Heart left ventricle (tissue), 16 donors: ENCODE measurements at regions not wholly inside any gene's neighbourhood (a gene's known extent, or its start where the extent isn't known, plus 50 kb on each side); places are given as distances from the start of the nearest gene placed in this dataset.

Source experiments
- ATAC-seq, 4 donors: fragments of 200-7000 bp; cut with Tn5 transposase; one replicate each; pipeline ENCODE4 v1.9.1; 2020 to 2022; ENCODE audit warnings: moderate library complexity in 4 of 4, mild to moderate bottlenecking in 3 of 4, moderate number of reproducible peaks in 1 of 4
- DNase-seq, 5 donors: peaks; one replicate each; pipeline ENCODE4 v3.0.0-alpha.2; 2020
- H3K27ac ChIP-seq, 12 donors: fragments of 200-600 bp; sonication (generic) in 4 of 12; one replicate each; pipeline versions ENCODE4 v1.5.0 to v1.8.0; 2016 to 2022; ENCODE audit warnings: mild to moderate bottlenecking in 2 of 12
- H3K27me3 ChIP-seq, 9 donors: fragments of 200-600 bp; sonication (generic) in 2 of 9; one replicate each; pipeline versions ENCODE4 v1.5.1 to v1.8.0; 2016 to 2022; ENCODE audit warnings: mild to moderate bottlenecking in 3 of 9
- H3K36me3 ChIP-seq, 9 donors: fragments of 200-600 bp; sonication (generic) in 2 of 9; one replicate each; pipeline versions ENCODE4 v1.5.0 to v1.8.0; 2018 to 2022; ENCODE audit warnings: mild to moderate bottlenecking in 2 of 9
- H3K4me1 ChIP-seq, 12 donors: fragments of 200-600 bp; sonication (generic) in 4 of 12; one replicate each; pipeline versions ENCODE4 v1.5.0 to v1.8.0; 2016 to 2022; ENCODE audit warnings: mild to moderate bottlenecking in 3 of 12
- H3K4me3 ChIP-seq, 12 donors: fragments of 200-600 bp; sonication (generic) in 4 of 12; one replicate each; pipeline versions ENCODE4 v1.5.0 to v1.8.0; 2017 to 2022; ENCODE audit warnings: mild to moderate bottlenecking in 9 of 12, moderate library complexity in 4 of 12
- H3K9me3 ChIP-seq, 12 donors: fragments of 200-600 bp; sonication (generic) in 4 of 12; one replicate each; pipeline versions ENCODE4 v1.5.0 to v1.8.0; 2016 to 2022; ENCODE audit warnings: mild to moderate bottlenecking in 1 of 12
- CTCF ChIP-seq, 12 donors: fragments of 200-600 bp; sonication (generic) in 4 of 12; IDR thresholded peaks; one replicate each; pipeline versions ENCODE4 v1.5.0 to v1.8.0; 2018 to 2022; ENCODE audit warnings: antibody characterized with exemption in 12 of 12, mild to moderate bottlenecking in 5 of 12
- POLR2A ChIP-seq, 2 donors: fragments of 450-650 bp; IDR thresholded peaks; one replicate each; pipeline ENCODE4 v1.6.1; 2017; ENCODE audit warnings: antibody characterized with exemption in 2 of 2, mild to moderate bottlenecking in 2 of 2, moderate library complexity in 2 of 2
- WGBS, 4 donors: extraction: QIAGEN DNeasy Blood & Tissue Kit in 2 of 4; methylation state at CpG; one replicate each; pipeline versions ENCODE4 v1.1.5 to v1.1.7; 2013 to 2018; 5-methylcytosine and 5-hydroxymethylcytosine counted together
- intact Hi-C, 10 donors: fragments of 100-400 bp; cut with DNase I; formaldehyde crosslinking; loops; one replicate each; pipeline versions ENCODE4 v1.11.1 to v1.14.2; 2022
- donor health status: ischemic (EF 13 %, LVEDD 7.1; RV severe dilation, severe dysfunction).
- donor health status: healthy with polysubstance abuse.
- donor health status: DM: no; HTN: yes; CAD: no.
- donor health status: DM: no; HTN: no; CAD: no.
- donor health status: ischemic (EF 25% LVEDD 6.9; RV normal size, moderate dysfunction).
- donor health status: ischemic (EF 25% LVEDD 5.7; RV mildly dilated, moderate dysfunction).
- donor health status: healthy.
- donor health status: DM: yes; HTN: yes; CAD: no.
- donor health status: ischemic (EF 35%, LVEDD 5.7; RV mildly dilated, moderate dysfunction).
- donor health status: nonischemic (EF 11% LVEDD 7.7; RV severe dilation, severe dysfunction).
- donor health status: DM: yes; HTN: yes; CAD: no.
- donor health status: PGD.
- donor health status: ischemic (EF 29% LVEDD 5.4; RV normal size, mild dysfunction).
- donor health status: nonischemic (EF 23%, LVEDD 6.1; RV moderate dilation, normal function).

GRCh38 chr12:105750096-105750495 lies 388.7 kb downstream of the NUAK1 start:
- Histone ChIP-seq H3K4me3 (no peak overlapping the region), H3K9me3 (no peaks in the 10 kb centered on the region), H3K36me3 (no peaks in the 10 kb centered on the region), H3K27me3 (peaks cover 0 to 3% (median 0%) of the 10 kb centered on the region in 9 donors), H3K27ac (no peak overlapping the region), H3K4me1 (peaks cover 0 to 19% (median 13%) of the 10 kb centered on the region in 12 donors)
- intact Hi-C loops, result no loop called here
- WGBS, 4 donors, result 93 to 98% (median 97%) methylated on average over 2 of the region's 2 CpGs
- DNase-seq (no peak), ATAC-seq (no peak)
- no peak for TF ChIP-seq POLR2A (IDR thresholded peaks at IDR 0.05)
- TF ChIP-seq CTCF (IDR thresholded peaks at IDR 0.05), result no peak

DNA sequence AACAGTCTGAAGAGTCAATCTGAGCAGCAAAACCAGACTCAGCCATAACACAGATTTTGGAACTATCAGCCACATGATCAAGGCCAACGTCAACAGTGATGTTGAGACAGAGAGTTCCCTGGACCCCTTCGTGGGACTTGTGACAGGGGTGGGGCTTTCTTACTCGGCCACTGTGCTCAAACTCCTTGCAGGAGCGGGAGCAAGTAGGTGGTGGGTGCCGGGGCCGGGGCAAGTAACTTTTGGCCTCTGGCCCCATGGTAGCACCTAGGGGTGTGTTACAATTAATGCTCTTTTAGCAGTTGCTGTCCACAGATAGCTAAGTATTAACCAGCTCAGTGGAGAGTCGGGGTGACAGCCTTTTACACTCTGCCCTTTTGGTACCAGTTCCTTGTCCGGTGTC lies 384.4 kb downstream of the NUAK1 start:
- Histone ChIP-seq H3K4me1 (peaks cover 0 to 6% (median 1%) of the 10 kb centered on the region in 12 donors), H3K36me3 (no peaks in the 10 kb centered on the region), H3K9me3 (no peaks in the 10 kb centered on the region), H3K27ac (no peak overlapping the region), H3K4me3 (no peak overlapping the region), H3K27me3 (no peaks in the 10 kb centered on the region)
- no peak for TF ChIP-seq POLR2A (IDR thresholded peaks at IDR 0.05)
- TF ChIP-seq CTCF (IDR thresholded peaks at IDR 0.05), result no peak
- intact Hi-C loops, result no loop called here
- ATAC-seq (no peak), DNase-seq (no peak)
- WGBS, 4 donors, result 91 to 94% (median 92%) methylated on average over 8 of the region's 8 CpGs

GRCh38 chr12:105756961-105757360 lies 381.8 kb downstream of the NUAK1 start:
- Histone ChIP-seq H3K4me3 (no peak overlapping the region), H3K27ac (no peak overlapping the region), H3K36me3 (no peaks in the 10 kb centered on the region), H3K27me3 (no peaks in the 10 kb centered on the region), H3K9me3 (no peaks in the 10 kb centered on the region), H3K4me1 (peaks cover 0 to 10% (median 4%) of the 10 kb centered on the region in 12 donors)
- ATAC-seq (no peak), DNase-seq (no peak)
- TF ChIP-seq POLR2A (IDR thresholded peaks at IDR 0.05), result no peak
- TF ChIP-seq CTCF (IDR thresholded peaks at IDR 0.05), result no peak
- intact Hi-C loops, result no loop called here
- WGBS, 4 donors, result 67 to 89% (median 83%) methylated on average over 4 of the region's 4 CpGs

- Histone ChIP-seq H3K27me3 (no peaks in the 10 kb centered on the region), H3K4me1 (peaks cover 0 to 13% (median 4%) of the 10 kb centered on the region in 12 donors), H3K4me3 (no peak overlapping the region), H3K9me3 (no peaks in the 10 kb centered on the region), H3K27ac (no peak overlapping the region), H3K36me3 (no peaks in the 10 kb centered on the region)
- 78 to 88% (median 84%) methylated on average over 5 of the region's 5 CpGs for WGBS, 4 donors
- DNase-seq (no peak), ATAC-seq (no peak)
- intact Hi-C loops, result no loop called here
- no peak for TF ChIP-seq POLR2A (IDR thresholded peaks at IDR 0.05)
Observed at GRCh38 chr12:105759149-105759548, 379.6 kb downstream of the NUAK1 start.

DNA sequence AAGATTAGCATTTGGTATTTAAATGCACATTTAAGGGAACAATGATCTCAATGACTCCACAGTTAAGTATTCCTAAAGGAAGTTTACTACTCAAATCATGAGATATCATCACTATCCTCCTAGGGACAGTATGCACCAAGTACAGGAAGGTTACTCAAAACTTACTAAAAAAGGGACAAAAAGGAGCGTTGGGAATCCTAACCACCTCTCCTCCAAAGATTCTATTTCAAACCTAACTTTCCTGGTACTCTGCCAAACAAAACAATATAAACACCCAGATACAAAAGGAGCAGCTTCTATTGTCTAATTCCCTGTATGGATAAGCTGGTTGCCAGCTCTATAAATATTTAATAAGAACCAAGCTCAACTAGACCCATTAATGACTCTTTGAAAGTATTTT lies 377.7 kb downstream of the NUAK1 start:
- no peaks in the 10 kb centered on the region for H3K9me3 ChIP-seq
- ATAC-seq (peak in 2 of 4 donors; percentile 26 to 71), DNase-seq (no peak)
- H3K27ac ChIP-seq, result no peak overlapping the region
- H3K27me3 ChIP-seq, result no peaks in the 10 kb centered on the region
- no peaks in the 10 kb centered on the region for H3K36me3 ChIP-seq
- TF ChIP-seq CTCF (IDR thresholded peaks at IDR 0.05), result no peak
- no peak for TF ChIP-seq POLR2A (IDR thresholded peaks at IDR 0.05)
- intact Hi-C loops, result loop anchor here in 1 of 10 donors (10.0 kb wide), 1 partner anchor 374 kb away; the partner anchor contains the start of gene NUAK1
- H3K4me3 ChIP-seq, result no peak overlapping the region
- WGBS, 4 donors, result 7 to 33% (median 23%) methylated on average over 1 of the region's 1 CpG
- peaks cover 0 to 18% (median 5%) of the 10 kb centered on the region in 12 donors for H3K4me1 ChIP-seq
